Nephron progenitor cell (in vitro differentiated cells): ENCODE measurements at regions not wholly inside any gene's neighbourhood (a gene's known extent, or its start where the extent isn't known, plus 50 kb on each side); places are given as distances from the start of the nearest gene placed in this dataset.

Experiments
- DNase-seq: peaks from one replicate; pipeline ENCODE4 v3.0.0; 2021
- H3K27ac Mint-ChIP-seq: 2 replicates; pipeline ENCODE4 v1.8.0; 2021; ENCODE audit warnings: mild to moderate bottlenecking, moderate library complexity, mixed read lengths
- H3K27me3 Mint-ChIP-seq: 2 replicates; pipeline ENCODE4 v1.8.0; 2021; ENCODE audit warnings: mild to moderate bottlenecking, low read depth, mixed read lengths; ENCODE audit not compliant: poor library complexity
- H3K36me3 Mint-ChIP-seq: 2 replicates; pipeline ENCODE4 v1.8.0; 2021; ENCODE audit warnings: low read depth, mixed read lengths
- H3K4me1 Mint-ChIP-seq: 2 replicates; pipeline ENCODE4 v1.8.0; 2021; ENCODE audit warnings: mixed read lengths
- H3K4me3 Mint-ChIP-seq: 2 replicates; pipeline ENCODE4 v1.8.0; 2021; ENCODE audit warnings: mild to moderate bottlenecking, moderate library complexity, mixed read lengths
- H3K9me3 Mint-ChIP-seq: 2 replicates; pipeline ENCODE4 v1.8.0; 2021; ENCODE audit warnings: mild to moderate bottlenecking, moderate library complexity, mixed read lengths
- CTCF ChIP-seq: fragments of 200-600 bp; sonication (generic); IDR thresholded peaks from 2 replicates; pipeline ENCODE4 v1.5.0; 2021; ENCODE audit warnings: antibody characterized with exemption

DNA sequence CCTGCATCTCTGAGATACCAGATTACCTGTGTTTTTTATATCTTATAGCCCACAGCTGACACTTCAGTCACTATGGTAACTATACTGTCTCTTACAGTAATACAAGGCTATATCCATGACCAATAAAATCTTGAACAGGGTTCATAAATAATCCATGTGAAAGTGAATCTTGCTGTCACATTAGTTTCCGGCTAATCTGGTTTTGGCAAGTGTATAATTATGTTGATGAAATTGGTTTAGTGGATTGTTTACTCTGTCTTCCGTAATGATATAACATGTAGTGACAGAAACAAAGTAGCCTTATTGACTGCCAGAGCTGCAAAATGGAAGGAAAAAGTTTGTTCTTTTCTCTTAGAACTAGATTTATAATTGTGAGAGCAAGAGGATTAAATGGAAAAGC is 686.6 kb upstream of the PABPC4L start:
- H3K36me3 Mint-ChIP-seq: no peaks in the 10 kb centered on the region
- no peak for DNase-seq
- no peaks in the 10 kb centered on the region for H3K27me3 Mint-ChIP-seq
- no peak overlapping the region for H3K4me3 Mint-ChIP-seq
- no peak overlapping the region for H3K27ac Mint-ChIP-seq
- H3K4me1 Mint-ChIP-seq: peaks cover 3% of the 10 kb centered on the region
- H3K9me3 Mint-ChIP-seq: no peaks in the 10 kb centered on the region
- TF ChIP-seq CTCF: no peak

- Mint-ChIP-seq H3K4me3 (no peak overlapping the region), H3K9me3 (no peaks in the 10 kb centered on the region), H3K27ac (no peak overlapping the region), H3K4me1 (peaks cover 3% of the 10 kb centered on the region), H3K27me3 (no peaks in the 10 kb centered on the region), H3K36me3 (no peaks in the 10 kb centered on the region)
- no peak for TF ChIP-seq CTCF
- no peak for DNase-seq
These were observed 683.8 kb upstream of the PABPC4L start for GRCh38 chr4:134885436-134885835.

DNA sequence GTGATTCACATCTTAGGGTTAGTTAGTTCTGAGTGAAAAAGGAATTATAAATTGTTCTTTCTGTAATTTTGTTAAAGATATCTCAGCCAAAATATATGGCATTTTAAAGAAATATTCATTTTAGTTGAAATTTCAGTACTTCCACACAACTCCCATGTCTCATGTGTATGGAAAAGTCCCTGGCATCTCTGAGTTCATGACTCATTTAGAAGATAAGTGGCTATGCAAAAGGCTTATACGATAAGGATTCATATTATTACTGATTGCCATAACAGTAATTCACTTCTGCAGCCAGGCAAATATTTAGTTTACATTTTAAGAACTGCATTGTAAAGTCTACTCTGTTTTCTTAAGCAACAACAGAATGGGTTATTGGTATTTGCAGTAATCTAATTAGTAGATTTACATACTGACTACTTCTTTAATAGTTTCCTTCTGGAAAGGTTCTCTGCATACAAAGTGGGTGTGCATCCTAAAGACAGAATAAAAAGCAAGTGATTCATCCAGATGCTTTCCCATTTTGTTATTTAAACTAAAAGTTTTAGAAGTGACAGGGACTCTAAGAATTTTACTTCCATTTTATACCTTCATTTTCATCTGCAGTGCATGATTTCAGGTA is 682.4 kb upstream of the PABPC4L start:
- TF ChIP-seq CTCF: no peak
- H3K27me3 Mint-ChIP-seq: no peaks in the 10 kb centered on the region
- no peak overlapping the region for H3K27ac Mint-ChIP-seq
- no peaks in the 10 kb centered on the region for H3K36me3 Mint-ChIP-seq
- H3K4me1 Mint-ChIP-seq: peaks cover 3% of the 10 kb centered on the region
- H3K4me3 Mint-ChIP-seq: no peak overlapping the region
- DNase-seq: no peak
- H3K9me3 Mint-ChIP-seq: no peaks in the 10 kb centered on the region

DNA sequence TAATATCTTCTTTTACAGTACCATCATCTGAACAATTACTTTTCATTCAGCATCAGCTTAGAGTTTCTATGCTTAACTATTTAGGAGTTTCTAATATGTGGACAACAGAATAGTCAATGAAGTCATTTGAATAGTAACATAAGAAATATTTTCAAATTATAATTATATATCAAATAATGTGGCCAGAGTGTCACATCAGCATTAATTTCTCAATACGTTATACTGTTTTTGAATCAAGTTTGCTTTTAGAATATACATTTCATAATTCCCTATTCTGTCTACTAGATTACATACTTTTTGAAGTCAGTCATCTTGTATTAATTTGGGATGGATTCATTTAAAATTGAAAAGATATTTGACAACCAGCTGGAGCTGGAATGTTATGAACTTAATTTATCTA is 677.4 kb upstream of the PABPC4L start:
- DNase-seq: no peak
- Mint-ChIP-seq H3K27me3 (no peaks in the 10 kb centered on the region), H3K4me1 (no peaks in the 10 kb centered on the region), H3K36me3 (no peaks in the 10 kb centered on the region), H3K27ac (no peak overlapping the region), H3K9me3 (peaks cover 3% of the 10 kb centered on the region), H3K4me3 (no peak overlapping the region)
- TF ChIP-seq CTCF: no peak

DNA sequence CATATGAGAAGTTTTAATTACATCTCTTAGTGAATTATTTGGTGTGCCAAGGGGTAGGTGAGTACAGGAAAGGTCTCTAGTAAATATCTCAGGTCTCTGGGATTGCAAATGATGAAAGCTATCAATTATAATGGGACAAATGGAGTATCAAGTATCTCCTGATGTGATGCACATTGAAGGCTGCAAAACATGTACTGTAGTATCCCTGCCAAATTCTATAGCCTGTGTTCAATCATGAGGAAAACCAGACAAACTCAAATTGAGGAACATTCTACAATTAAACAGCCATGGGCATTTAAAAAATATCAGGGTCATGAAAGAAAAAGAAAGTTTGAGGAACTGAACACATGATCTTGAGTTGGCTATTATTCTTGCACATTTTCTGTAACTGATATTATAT is 665.4 kb upstream of the PABPC4L start:
- Mint-ChIP-seq H3K36me3 (no peaks in the 10 kb centered on the region), H3K4me3 (no peak overlapping the region), H3K9me3 (no peaks in the 10 kb centered on the region), H3K4me1 (no peaks in the 10 kb centered on the region), H3K27me3 (peaks cover 3% of the 10 kb centered on the region), H3K27ac (no peak overlapping the region)
- no peak for DNase-seq
- TF ChIP-seq CTCF: no peak

GRCh38 chr4:134865675-134866074 is 664.1 kb upstream of the PABPC4L start:
- Mint-ChIP-seq H3K27ac (no peak overlapping the region), H3K4me1 (no peaks in the 10 kb centered on the region)
- TF ChIP-seq CTCF: no peak

More at GRCh38 chr4:134865675-134866074, 664.1 kb upstream of the PABPC4L start:
- DNase-seq: no peak
- Mint-ChIP-seq H3K4me3 (no peak overlapping the region), H3K36me3 (no peaks in the 10 kb centered on the region), H3K27me3 (peaks cover 3% of the 10 kb centered on the region), H3K9me3 (no peaks in the 10 kb centered on the region)
